ENCODE measurements at regions not wholly inside any gene's neighbourhood (a gene's known extent, or its start where the extent isn't known, plus 50 kb on each side); places are given as distances from the start of the nearest gene placed in this dataset.
A peak's percentile ranks its signal among the peaks of the same experiment; 100 is the strongest.

DNA sequence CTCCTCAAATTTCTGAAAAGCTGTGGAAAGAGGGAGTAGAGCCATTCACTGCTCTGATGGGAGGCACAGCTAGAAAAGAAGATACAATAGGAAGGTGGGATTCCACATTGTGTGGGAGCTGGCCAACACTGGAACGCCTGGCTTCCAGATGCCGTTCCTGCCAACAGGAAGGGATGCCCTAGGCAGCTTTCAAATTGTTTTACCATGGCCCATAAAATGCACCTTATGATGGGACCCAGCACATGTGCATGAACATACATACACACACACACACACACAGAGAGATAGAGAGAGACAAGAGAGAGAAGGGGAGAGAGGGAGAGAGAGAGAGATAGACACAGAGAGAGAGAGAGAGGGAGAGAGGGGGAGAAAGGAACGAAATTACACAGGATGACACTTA, 86.1 kb upstream of the BZW1 start:
- DNase-seq (no peak), ATAC-seq (no peak)
- H3K4me1 ChIP-seq: no peaks in the 10 kb centered on the region
- TF ChIP-seq, protein P1, sequence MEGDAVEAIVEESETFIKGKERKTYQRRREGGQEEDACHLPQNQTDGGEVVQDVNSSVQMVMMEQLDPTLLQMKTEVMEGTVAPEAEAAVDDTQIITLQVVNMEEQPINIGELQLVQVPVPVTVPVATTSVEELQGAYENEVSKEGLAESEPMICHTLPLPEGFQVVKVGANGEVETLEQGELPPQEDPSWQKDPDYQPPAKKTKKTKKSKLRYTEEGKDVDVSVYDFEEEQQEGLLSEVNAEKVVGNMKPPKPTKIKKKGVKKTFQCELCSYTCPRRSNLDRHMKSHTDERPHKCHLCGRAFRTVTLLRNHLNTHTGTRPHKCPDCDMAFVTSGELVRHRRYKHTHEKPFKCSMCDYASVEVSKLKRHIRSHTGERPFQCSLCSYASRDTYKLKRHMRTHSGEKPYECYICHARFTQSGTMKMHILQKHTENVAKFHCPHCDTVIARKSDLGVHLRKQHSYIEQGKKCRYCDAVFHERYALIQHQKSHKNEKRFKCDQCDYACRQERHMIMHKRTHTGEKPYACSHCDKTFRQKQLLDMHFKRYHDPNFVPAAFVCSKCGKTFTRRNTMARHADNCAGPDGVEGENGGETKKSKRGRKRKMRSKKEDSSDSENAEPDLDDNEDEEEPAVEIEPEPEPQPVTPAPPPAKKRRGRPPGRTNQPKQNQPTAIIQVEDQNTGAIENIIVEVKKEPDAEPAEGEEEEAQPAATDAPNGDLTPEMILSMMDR (IDR thresholded peaks at IDR 0.05): no peak
- no peaks in the 10 kb centered on the region for H3K36me3 ChIP-seq
- intact Hi-C loops (cut with DNase I): no loop called here
- no peak overlapping the region for H3K27ac ChIP-seq
- H3K27me3 ChIP-seq (ENCODE audit: low read depth): no peaks in the 10 kb centered on the region
- H3K4me3 ChIP-seq: no peak overlapping the region
- H3K9me3 ChIP-seq: no peaks in the 10 kb centered on the region

DNA sequence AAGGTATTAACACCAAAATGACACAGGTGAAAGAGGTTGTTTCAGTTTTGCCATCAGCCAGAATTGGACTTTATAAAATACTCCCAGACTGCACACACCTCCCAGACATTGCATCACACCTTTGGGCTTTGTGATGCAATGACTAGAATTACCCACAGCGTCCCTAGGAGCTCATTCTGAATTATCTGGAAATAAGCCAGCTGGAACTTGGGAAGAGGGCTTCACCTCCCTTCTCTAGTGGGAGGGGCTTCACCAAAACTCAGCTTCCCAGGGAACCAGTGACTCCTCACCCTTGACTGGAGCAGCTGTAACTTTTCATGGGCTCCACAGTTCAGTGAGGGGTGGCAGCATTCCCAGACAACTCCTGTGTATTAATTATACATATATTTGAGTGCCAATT, 83.1 kb upstream of the BZW1 start:
- ATAC-seq: peak; percentile 21 to 62
- no peak for DNase-seq
- H3K4me3 ChIP-seq: no peak overlapping the region
- H3K4me1 ChIP-seq: no peaks in the 10 kb centered on the region
- H3K27me3 ChIP-seq (ENCODE audit: low read depth): no peaks in the 10 kb centered on the region
- H3K36me3 ChIP-seq: no peaks in the 10 kb centered on the region
- intact Hi-C loops (cut with DNase I): no loop called here
- no peak overlapping the region for H3K27ac ChIP-seq
- TF ChIP-seq, protein P1 (IDR thresholded peaks at IDR 0.05): no peak
- H3K9me3 ChIP-seq: no peaks in the 10 kb centered on the region

GRCh38 chr2:200730302-200730701, 81.4 kb upstream of the BZW1 start:
- ATAC-seq (no peak), DNase-seq (no peak)
- H3K4me1 ChIP-seq: no peaks in the 10 kb centered on the region
- intact Hi-C loops (cut with DNase I): no loop called here
- no peaks in the 10 kb centered on the region for H3K9me3 ChIP-seq
- no peak overlapping the region for H3K4me3 ChIP-seq
- H3K27me3 ChIP-seq (ENCODE audit: low read depth): no peaks in the 10 kb centered on the region
- H3K36me3 ChIP-seq: no peaks in the 10 kb centered on the region
- no peak overlapping the region for H3K27ac ChIP-seq
- TF ChIP-seq, protein P1 (IDR thresholded peaks at IDR 0.05): no peak

- Histone ChIP-seq H3K27ac (no peak overlapping the region), H3K36me3 (no peaks in the 10 kb centered on the region), H3K4me3 (no peak overlapping the region), H3K4me1 (no peaks in the 10 kb centered on the region), H3K27me3 (ENCODE audit: low read depth) (no peaks in the 10 kb centered on the region), H3K9me3 (no peaks in the 10 kb centered on the region)
- TF ChIP-seq, protein P1 (IDR thresholded peaks at IDR 0.05): no peak
- intact Hi-C loops (cut with DNase I): no loop called here
- no peak for ATAC-seq
- DNase-seq: no peak
These were observed 80.8 kb upstream of the BZW1 start for GRCh38 chr2:200730960-200731359.

- Histone ChIP-seq H3K4me3 (no peak overlapping the region), H3K27me3 (ENCODE audit: low read depth) (no peaks in the 10 kb centered on the region), H3K27ac (no peak overlapping the region), H3K9me3 (no peaks in the 10 kb centered on the region), H3K4me1 (no peaks in the 10 kb centered on the region), H3K36me3 (no peaks in the 10 kb centered on the region)
- TF ChIP-seq, protein P1 (IDR thresholded peaks at IDR 0.05): no peak
- DNase-seq (no peak), ATAC-seq (no peak)
- intact Hi-C loops (cut with DNase I): no loop called here
These were observed 78.8 kb upstream of the BZW1 start for GRCh38 chr2:200732866-200733265.

GRCh38 chr2:200733713-200734198, 78.0 kb upstream of the BZW1 start:
- H3K4me1 ChIP-seq: no peaks in the 10 kb centered on the region
- H3K36me3 ChIP-seq: no peaks in the 10 kb centered on the region
- H3K27me3 ChIP-seq (ENCODE audit: low read depth): no peaks in the 10 kb centered on the region
- intact Hi-C loops (cut with DNase I): no loop called here
- no peak overlapping the region for H3K27ac ChIP-seq
- H3K9me3 ChIP-seq: no peaks in the 10 kb centered on the region
- DNase-seq: no peak
- H3K4me3 ChIP-seq: no peak overlapping the region
- TF ChIP-seq, protein P1 (IDR thresholded peaks at IDR 0.05): no peak
- no peak for ATAC-seq

Measured in lower lobe of right lung (tissue), 2 donors.